HG02610 (cell line): ENCODE measurements at regions not wholly inside any gene's neighbourhood (a gene's known extent, or its start where the extent isn't known, plus 50 kb on each side); places are given as distances from the start of the nearest gene placed in this dataset.
"Not testable (repeated sequence)": the region's sequence is repeated elsewhere in the genome, so short reads cannot be mapped to it uniquely, and the experiment has no call there.

Experiments used
- ATAC-seq: cut with Tn5 transposase; IDR thresholded peaks from one replicate; pipeline ENCODE4 v1.9.1; 2021; ENCODE audit warnings: mild to moderate bottlenecking, moderate library complexity; ENCODE audit not compliant: unreplicated experiment

GRCh38 chr14:71165121-71166031 lies 258.1 kb downstream of the PCNX1 start:
- no peak for ATAC-seq

- ATAC-seq = no peak
These were observed 259.1 kb downstream of the PCNX1 start for GRCh38 chr14:71166180-71166837.

GRCh38 chr14:71167325-71167950 lies 260.2 kb downstream of the PCNX1 start:
- not testable (repeated sequence) for ATAC-seq

- ATAC-seq = not testable (repeated sequence)
These were observed 260.9 kb downstream of the PCNX1 start for GRCh38 chr14:71168161-71168560.

- no peak for ATAC-seq
These were observed 261.5 kb downstream of the PCNX1 start for GRCh38 chr14:71168564-71169427.

- ATAC-seq = no peak
These were observed 262.6 kb downstream of the PCNX1 start for GRCh38 chr14:71169861-71170260.

GRCh38 chr14:71175491-71175890 lies 268.2 kb downstream of the PCNX1 start:
- ATAC-seq = no peak

- no peak for ATAC-seq
These were observed 271.8 kb downstream of the PCNX1 start for GRCh38 chr14:71179066-71179465.

- no peak for ATAC-seq
These were observed 273.1 kb downstream of the PCNX1 start for GRCh38 chr14:71180397-71180796.

GRCh38 chr14:71181215-71182003 lies 274.1 kb downstream of the PCNX1 start:
- ATAC-seq = no peak

- no peak for ATAC-seq
These were observed 276.8 kb downstream of the PCNX1 start for GRCh38 chr14:71183876-71184689.

- ATAC-seq = no peak
These were observed 278.4 kb downstream of the PCNX1 start for GRCh38 chr14:71185637-71186036.

GRCh38 chr14:71187633-71188356 lies 280.5 kb downstream of the PCNX1 start:
- no peak for ATAC-seq

GRCh38 chr14:71190770-71191374 lies 283.6 kb downstream of the PCNX1 start:
- no peak for ATAC-seq

- ATAC-seq = no peak
These were observed 286.4 kb downstream of the PCNX1 start for GRCh38 chr14:71193663-71194062.

- no peak for ATAC-seq
These were observed 287.0 kb downstream of the PCNX1 start for GRCh38 chr14:71194251-71194650.

- ATAC-seq = no peak
These were observed 289.7 kb downstream of the PCNX1 start for GRCh38 chr14:71196921-71197320.

GRCh38 chr14:71198687-71199086 lies 291.4 kb downstream of the PCNX1 start:
- no peak for ATAC-seq
